BJ (cell line): ENCODE measurements at regions not wholly inside any gene's neighbourhood (a gene's known extent, or its start where the extent isn't known, plus 50 kb on each side); places are given as distances from the start of the nearest gene placed in this dataset.

Experiments
- CTCF ChIA-PET: fragments of 350-600 bp; formaldehyde crosslinking; extraction: SDS; loops from one replicate; lab custom pipeline; 2021; ENCODE audit warnings: antibody characterized with exemption, inconsistent platforms; lab: Yijun Ruan, JAX
- POLR2A ChIA-PET: fragments of 300-600 bp; sonication (Branson Sonifier 250); formaldehyde crosslinking; extraction: SDS; loops from one replicate; lab custom pipeline; 2021; ENCODE audit warnings: antibody characterized with exemption; lab: Charles Lee
- DNase-seq: peaks from one replicate; pipeline ENCODE4 v3.0.0-alpha.2; 2011; ENCODE audit warnings: low read depth
- H3K27me3 ChIP-seq: 2 replicates; pipeline ENCODE4 v1.6.0; 2011; ENCODE audit warnings: low read length; ENCODE audit not compliant: control insufficient read depth, insufficient read depth
- H3K36me3 ChIP-seq: 2 replicates; pipeline ENCODE4 v1.5.1; 2011; ENCODE audit warnings: low read length; ENCODE audit not compliant: control insufficient read depth, insufficient read depth
- H3K4me3 ChIP-seq: 2 replicates; pipeline ENCODE4 v1.5.1; 2011; ENCODE audit warnings: low read depth, mild to moderate bottlenecking, control low read depth, low read length
- TF ChIP-seq, protein P1 (sequence below): IDR thresholded peaks from 2 replicates; pipeline ENCODE4 v1.5.1; 2011; ENCODE audit warnings: low read depth, mild to moderate bottlenecking, control low read depth, inconsistent platforms, low read length, moderate library complexity; ENCODE audit not compliant: insufficient read depth

DNA sequence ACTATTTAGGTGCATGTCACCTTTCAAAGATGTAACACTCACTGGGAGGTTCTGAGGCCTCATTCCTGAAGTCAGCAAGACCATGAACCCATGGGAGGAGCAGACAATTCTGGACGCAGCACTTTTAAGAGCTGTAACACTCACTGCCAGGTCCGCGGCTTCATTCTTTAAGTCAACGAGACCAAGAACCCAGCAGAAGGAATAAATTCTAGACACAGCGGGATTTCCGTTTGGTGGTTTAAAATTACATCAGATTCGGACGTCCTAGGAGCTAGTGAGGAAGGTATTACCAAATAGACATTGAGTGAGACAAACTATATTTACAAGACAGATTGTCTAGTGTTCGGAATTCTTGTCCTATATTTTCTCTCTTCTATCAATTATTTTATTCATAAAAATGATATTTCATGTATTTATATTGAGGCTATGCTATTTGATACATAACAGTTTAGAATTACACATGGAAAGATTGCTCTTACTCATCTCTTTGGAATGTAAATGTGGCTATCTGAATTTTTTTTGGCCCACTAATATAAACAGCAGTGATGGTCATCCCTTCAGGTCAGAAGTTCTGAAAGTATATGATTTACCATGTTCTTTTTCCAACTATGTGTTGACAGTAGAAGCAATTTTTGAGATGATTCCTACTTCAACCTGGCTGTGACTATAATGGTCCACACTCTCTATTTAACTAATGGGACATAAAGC, 1973.0 kb upstream of the FLRT2 start:
- no peak for DNase-seq
- CTCF ChIA-PET = no interaction called here
- TF ChIP-seq, protein P1, sequence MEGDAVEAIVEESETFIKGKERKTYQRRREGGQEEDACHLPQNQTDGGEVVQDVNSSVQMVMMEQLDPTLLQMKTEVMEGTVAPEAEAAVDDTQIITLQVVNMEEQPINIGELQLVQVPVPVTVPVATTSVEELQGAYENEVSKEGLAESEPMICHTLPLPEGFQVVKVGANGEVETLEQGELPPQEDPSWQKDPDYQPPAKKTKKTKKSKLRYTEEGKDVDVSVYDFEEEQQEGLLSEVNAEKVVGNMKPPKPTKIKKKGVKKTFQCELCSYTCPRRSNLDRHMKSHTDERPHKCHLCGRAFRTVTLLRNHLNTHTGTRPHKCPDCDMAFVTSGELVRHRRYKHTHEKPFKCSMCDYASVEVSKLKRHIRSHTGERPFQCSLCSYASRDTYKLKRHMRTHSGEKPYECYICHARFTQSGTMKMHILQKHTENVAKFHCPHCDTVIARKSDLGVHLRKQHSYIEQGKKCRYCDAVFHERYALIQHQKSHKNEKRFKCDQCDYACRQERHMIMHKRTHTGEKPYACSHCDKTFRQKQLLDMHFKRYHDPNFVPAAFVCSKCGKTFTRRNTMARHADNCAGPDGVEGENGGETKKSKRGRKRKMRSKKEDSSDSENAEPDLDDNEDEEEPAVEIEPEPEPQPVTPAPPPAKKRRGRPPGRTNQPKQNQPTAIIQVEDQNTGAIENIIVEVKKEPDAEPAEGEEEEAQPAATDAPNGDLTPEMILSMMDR = no peak

GRCh38 chr14:83558946-83559345, 1971.0 kb upstream of the FLRT2 start:
- Histone ChIP-seq H3K4me3 (no peak overlapping the region), H3K36me3 (no peaks in the 10 kb centered on the region), H3K27me3 (no peaks in the 10 kb centered on the region)
- CTCF ChIA-PET = no interaction called here
- DNase-seq = no peak
- TF ChIP-seq, protein P1 = no peak
- POLR2A ChIA-PET = no interaction called here

More for the DNA sequence above, 1973.0 kb upstream of the FLRT2 start:
- no peaks in the 10 kb centered on the region for H3K36me3 ChIP-seq
- POLR2A ChIA-PET = no interaction called here
- H3K27me3 ChIP-seq = no peaks in the 10 kb centered on the region
- H3K4me3 ChIP-seq = no peak overlapping the region

GRCh38 chr14:83559721-83560120, 1970.2 kb upstream of the FLRT2 start:
- POLR2A ChIA-PET = no interaction called here
- Histone ChIP-seq H3K27me3 (no peaks in the 10 kb centered on the region), H3K4me3 (no peak overlapping the region), H3K36me3 (no peaks in the 10 kb centered on the region)
- TF ChIP-seq, protein P1 = no peak
- no peak for DNase-seq
- CTCF ChIA-PET = no interaction called here

DNA sequence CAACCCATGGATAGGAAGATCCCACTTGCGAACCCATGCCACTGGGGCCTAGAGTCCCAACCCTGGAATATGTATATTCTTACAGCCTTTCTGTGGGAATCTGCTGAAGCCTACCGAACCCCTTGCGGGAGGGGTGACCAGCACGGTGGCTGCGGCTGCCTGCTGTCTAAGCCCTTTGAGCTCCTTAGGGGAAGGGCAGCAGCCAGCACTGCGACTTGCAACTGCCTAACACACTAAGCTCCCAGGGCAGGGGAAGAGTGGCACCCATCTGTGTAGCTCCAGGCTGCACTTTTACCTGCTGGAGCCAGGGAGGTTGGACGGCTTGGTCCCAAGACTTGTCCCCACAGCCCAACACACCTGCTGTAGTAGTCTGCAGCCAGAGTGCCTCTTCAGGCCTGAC, 1968.7 kb upstream of the FLRT2 start:
- DNase-seq = no peak
- Histone ChIP-seq H3K4me3 (no peak overlapping the region), H3K27me3 (no peaks in the 10 kb centered on the region), H3K36me3 (no peaks in the 10 kb centered on the region)
- CTCF ChIA-PET = no interaction called here
- POLR2A ChIA-PET = no interaction called here
- TF ChIP-seq, protein P1 = no peak

GRCh38 chr14:83566567-83566966, 1963.4 kb upstream of the FLRT2 start:
- Histone ChIP-seq H3K36me3 (no peaks in the 10 kb centered on the region), H3K4me3 (no peak overlapping the region), H3K27me3 (no peaks in the 10 kb centered on the region)
- TF ChIP-seq, protein P1 = no peak
- no peak for DNase-seq
- ChIA-PET CTCF (no interaction called here), POLR2A (no interaction called here)
